ENCODE measurements at regions not wholly inside any gene's neighbourhood (a gene's known extent, or its start where the extent isn't known, plus 50 kb on each side); places are given as distances from the start of the nearest gene placed in this dataset.

DNA sequence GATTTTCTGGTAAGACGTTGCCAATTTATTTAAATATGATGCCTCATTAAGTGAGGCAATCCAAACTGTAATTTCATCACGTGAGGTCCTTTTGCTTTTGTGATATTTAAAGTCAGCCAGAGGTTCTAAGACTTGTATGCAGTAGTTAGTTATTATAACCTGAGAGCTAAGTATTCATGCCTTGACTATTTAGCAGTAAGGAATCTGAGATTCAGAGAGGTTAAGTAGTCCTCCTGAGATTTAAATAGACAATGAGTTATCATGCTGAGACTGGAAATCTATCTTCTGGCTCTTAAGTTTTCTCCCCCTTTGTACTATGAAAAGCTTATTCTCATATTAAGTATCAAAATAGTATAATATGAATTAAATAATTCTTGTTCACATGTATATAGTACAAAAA is 158.0 kb downstream of the UTRN start:
- no peak for DNase-seq (ENCODE audit: extremely low spot score)
- TF ChIP-seq CTBP1 (IDR thresholded peaks at IDR 0.05; ENCODE audit: borderline replicate concordance) (no peak), L3MBTL2 (conservative IDR thresholded peaks at IDR 0.05) (no peak), ZNF384 (IDR thresholded peaks at IDR 0.05) (no peak), ARNT (IDR thresholded peaks at IDR 0.05) (no peak), HDGF (IDR thresholded peaks at IDR 0.05; ENCODE audit: borderline replicate concordance) (no peak), TARDBP (IDR thresholded peaks at IDR 0.05) (no peak), FOXK2 (IDR thresholded peaks at IDR 0.05) (no peak), ELF4 (IDR thresholded peaks at IDR 0.05) (no peak), NFRKB (IDR thresholded peaks at IDR 0.05) (no peak), LEF1 (IDR thresholded peaks at IDR 0.05; ENCODE audit: borderline replicate concordance) (no peak), SUZ12 (IDR thresholded peaks at IDR 0.05) (no peak), FOXM1 (IDR thresholded peaks at IDR 0.05; ENCODE audit: borderline replicate concordance) (no peak), BHLHE40 (IDR thresholded peaks at IDR 0.05; ENCODE audit: borderline replicate concordance) (no peak), SP1 (IDR thresholded peaks at IDR 0.05) (no peak), FOXA1 (IDR thresholded peaks at IDR 0.05) (no peak)
- TF ChIP-seq, protein P1, sequence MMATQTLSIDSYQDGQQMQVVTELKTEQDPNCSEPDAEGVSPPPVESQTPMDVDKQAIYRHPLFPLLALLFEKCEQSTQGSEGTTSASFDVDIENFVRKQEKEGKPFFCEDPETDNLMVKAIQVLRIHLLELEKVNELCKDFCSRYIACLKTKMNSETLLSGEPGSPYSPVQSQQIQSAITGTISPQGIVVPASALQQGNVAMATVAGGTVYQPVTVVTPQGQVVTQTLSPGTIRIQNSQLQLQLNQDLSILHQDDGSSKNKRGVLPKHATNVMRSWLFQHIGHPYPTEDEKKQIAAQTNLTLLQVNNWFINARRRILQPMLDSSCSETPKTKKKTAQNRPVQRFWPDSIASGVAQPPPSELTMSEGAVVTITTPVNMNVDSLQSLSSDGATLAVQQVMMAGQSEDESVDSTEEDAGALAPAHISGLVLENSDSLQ (IDR thresholded peaks at IDR 0.05) = no peak
- POLR2A ChIA-PET = no interaction called here
- CTCF ChIA-PET = no interaction called here

DNA sequence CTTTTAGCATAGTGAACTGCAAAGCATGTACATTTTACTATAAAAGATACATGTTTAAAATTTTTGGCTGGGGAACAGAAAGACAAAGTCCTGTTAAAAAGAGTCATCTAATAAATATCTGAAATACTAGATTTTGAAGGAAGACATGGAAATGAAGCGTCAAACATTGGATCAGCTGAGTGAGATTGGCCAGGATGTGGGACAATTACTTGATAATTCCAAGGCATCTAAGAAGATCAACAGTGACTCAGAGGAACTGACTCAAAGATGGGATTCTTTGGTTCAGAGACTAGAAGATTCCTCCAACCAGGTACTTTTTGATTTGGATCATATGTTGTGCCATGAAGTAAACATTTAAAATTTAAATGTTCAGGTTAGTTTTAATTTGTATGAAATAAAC is 162.3 kb downstream of the UTRN start:
- POLR2A ChIA-PET = no interaction called here
- CTCF ChIA-PET = no interaction called here
- DNase-seq (ENCODE audit: extremely low spot score) = no peak
- no peak for TF ChIP-seq CTBP1 (IDR thresholded peaks at IDR 0.05; ENCODE audit: borderline replicate concordance)
- TF ChIP-seq FOXA1 (IDR thresholded peaks at IDR 0.05) = no peak
- TF ChIP-seq ARNT (IDR thresholded peaks at IDR 0.05) = no peak
- no peak for TF ChIP-seq FOXK2 (IDR thresholded peaks at IDR 0.05)
- TF ChIP-seq L3MBTL2 (conservative IDR thresholded peaks at IDR 0.05) = no peak
- no peak for TF ChIP-seq ELF4 (IDR thresholded peaks at IDR 0.05)
- no peak for TF ChIP-seq BHLHE40 (IDR thresholded peaks at IDR 0.05; ENCODE audit: borderline replicate concordance)
- TF ChIP-seq ZNF384 (IDR thresholded peaks at IDR 0.05) = no peak
- TF ChIP-seq, protein P1 (IDR thresholded peaks at IDR 0.05) = no peak

DNA sequence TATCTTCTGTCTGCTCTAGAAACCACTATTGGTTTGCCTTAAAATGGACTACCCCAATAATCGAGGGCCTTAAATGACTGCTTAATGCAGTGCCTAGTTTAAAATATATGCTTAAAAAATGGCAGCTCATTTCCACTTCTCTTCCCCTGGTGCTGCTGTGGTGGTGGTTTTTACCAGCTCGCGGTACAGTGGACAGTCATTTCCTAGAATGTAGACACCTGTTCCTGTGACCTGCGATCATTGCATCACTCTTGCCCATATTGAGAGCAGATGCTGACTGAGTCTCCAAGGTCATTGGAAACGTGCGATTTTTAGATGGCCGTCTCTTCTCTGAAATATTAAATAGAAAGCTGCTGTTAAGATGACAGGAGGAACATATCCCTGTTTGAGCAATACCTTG is 164.1 kb downstream of the UTRN start:
- ChIA-PET CTCF (interaction anchor here (1.6 kb wide), 1 partner anchor 9 kb away, joined by 3 read pairs; no protein-coding TSS in a partner anchor), POLR2A (no interaction called here)
- no peak for DNase-seq (ENCODE audit: extremely low spot score)
- TF ChIP-seq ZNF384 (IDR thresholded peaks at IDR 0.05) (no peak), L3MBTL2 (conservative IDR thresholded peaks at IDR 0.05) (no peak), LEF1 (IDR thresholded peaks at IDR 0.05; ENCODE audit: borderline replicate concordance) (no peak), NFRKB (IDR thresholded peaks at IDR 0.05) (no peak)

DNA sequence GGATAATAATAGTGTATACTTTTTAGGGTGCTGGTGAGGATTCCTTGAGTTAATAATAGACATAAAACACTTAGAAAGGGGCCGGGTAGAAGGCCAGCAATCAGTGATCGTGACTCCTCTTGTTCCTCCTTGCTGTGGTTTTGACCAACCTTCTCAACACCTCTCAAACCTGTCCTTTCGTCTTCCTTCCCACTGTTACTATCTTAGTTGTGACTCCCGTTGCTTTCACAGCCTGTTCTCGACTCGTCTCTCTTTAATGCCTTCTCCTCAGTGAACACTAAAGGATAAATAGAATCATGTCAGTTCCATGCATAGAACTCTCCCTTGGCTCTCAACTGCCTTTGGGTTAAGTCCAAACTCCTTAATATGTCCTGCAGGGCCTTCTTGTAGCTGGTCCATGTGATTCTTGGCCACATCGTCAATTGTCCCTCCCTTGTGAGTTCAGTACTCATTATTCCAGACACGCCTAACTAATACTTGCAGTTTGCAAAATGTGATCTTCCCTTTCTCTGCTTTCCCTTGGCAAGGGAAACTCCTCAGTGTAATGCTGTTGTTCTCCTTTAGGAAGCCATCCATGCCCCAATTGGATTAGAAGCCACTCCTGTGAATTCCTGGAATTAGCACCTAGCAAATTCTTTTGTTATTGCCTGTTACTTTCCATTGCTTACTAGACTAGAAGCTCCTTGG is 164.9 kb downstream of the UTRN start:
- no peak for DNase-seq (ENCODE audit: extremely low spot score)
- ChIA-PET POLR2A (no interaction called here), CTCF (interaction anchor here (1.6 kb wide), 1 partner anchor 10 kb away, joined by 3 read pairs; no protein-coding TSS in a partner anchor)
- TF ChIP-seq SP1 (IDR thresholded peaks at IDR 0.05) = no peak
- TF ChIP-seq FOXM1 (IDR thresholded peaks at IDR 0.05; ENCODE audit: borderline replicate concordance) = no peak
- TF ChIP-seq L3MBTL2 (conservative IDR thresholded peaks at IDR 0.05) = no peak
- TF ChIP-seq BHLHE40 (IDR thresholded peaks at IDR 0.05; ENCODE audit: borderline replicate concordance) = no peak
- TF ChIP-seq LEF1 (IDR thresholded peaks at IDR 0.05; ENCODE audit: borderline replicate concordance) = no peak
- TF ChIP-seq, protein P1 (IDR thresholded peaks at IDR 0.05) = no peak
- no peak for TF ChIP-seq FOXK2 (IDR thresholded peaks at IDR 0.05)
- TF ChIP-seq SUZ12 (IDR thresholded peaks at IDR 0.05) = no peak
- TF ChIP-seq HDGF (IDR thresholded peaks at IDR 0.05; ENCODE audit: borderline replicate concordance) = no peak

DNA sequence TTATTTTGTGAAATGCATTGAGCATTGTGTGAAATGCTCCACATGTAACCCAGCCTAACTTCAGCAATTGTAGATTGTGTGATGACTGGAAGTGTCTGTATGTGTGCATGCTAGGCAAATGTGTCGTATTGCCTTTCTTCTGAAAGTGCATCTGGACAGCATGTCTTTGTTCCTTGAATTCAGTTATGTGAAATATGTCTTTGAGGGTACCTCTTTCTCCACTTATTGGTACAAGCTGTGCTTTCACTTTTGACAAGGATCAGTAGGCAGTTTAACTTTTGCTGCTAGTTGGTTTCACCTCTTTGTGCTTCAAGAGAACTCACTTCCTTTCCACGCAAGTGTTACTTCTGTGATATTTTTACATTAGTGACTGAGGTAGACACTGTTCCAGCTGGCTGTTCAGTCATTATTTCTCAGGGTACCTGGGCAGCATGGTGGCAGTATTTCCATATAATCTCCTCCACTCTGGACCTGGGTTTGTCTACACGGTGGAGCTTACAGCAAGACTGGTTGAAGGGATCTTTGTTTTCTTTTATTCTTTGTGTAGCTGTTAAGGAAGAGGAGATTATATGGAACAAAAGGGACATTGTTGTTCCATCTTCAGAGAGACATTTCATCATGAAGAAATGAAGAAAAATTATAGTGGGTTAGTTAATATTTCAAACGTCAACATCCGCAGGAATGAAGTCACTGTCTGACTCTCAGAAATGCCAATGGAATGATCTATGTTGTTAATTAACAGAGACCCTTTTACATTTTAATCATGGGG is 175.4 kb downstream of the UTRN start:
- POLR2A ChIA-PET = no interaction called here
- TF ChIP-seq CTBP1 (IDR thresholded peaks at IDR 0.05; ENCODE audit: borderline replicate concordance) = no peak
- TF ChIP-seq ARNT (IDR thresholded peaks at IDR 0.05) = no peak
- no peak for TF ChIP-seq ZNF384 (IDR thresholded peaks at IDR 0.05)
- TF ChIP-seq L3MBTL2 (conservative IDR thresholded peaks at IDR 0.05) = no peak
- DNase-seq (ENCODE audit: extremely low spot score) = no peak
- CTCF ChIA-PET = no interaction called here

DNA sequence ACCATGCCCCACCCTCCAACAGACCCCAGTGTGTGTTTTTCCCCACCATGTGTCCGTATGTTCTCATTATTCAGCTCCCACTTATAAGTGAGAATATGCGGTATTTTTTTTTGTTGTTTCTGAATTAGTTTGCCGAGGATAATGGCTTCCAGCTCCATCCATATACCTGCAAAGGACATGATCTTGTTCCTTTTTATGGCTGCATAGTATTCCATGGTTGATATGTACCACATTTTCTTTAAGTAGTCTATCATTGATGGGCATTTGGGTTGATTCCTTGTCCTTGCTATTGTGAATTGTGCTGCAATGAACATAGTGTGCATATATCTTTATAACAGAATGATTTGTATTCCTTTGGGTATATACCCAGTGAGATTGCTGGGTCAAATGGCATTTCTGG is 176.9 kb downstream of the UTRN start:
- CTCF ChIA-PET = no interaction called here
- TF ChIP-seq TARDBP (IDR thresholded peaks at IDR 0.05) = no peak
- no peak for TF ChIP-seq FOXA1 (IDR thresholded peaks at IDR 0.05)
- TF ChIP-seq L3MBTL2 (conservative IDR thresholded peaks at IDR 0.05) = no peak
- no peak for TF ChIP-seq LEF1 (IDR thresholded peaks at IDR 0.05; ENCODE audit: borderline replicate concordance)
- no peak for TF ChIP-seq SP1 (IDR thresholded peaks at IDR 0.05)
- TF ChIP-seq CTBP1 (IDR thresholded peaks at IDR 0.05; ENCODE audit: borderline replicate concordance) = no peak
- POLR2A ChIA-PET = no interaction called here
- DNase-seq (ENCODE audit: extremely low spot score) = no peak
